IMR-90 (cell line): ENCODE measurements at regions not wholly inside any gene's neighbourhood (a gene's known extent, or its start where the extent isn't known, plus 50 kb on each side); places are given as distances from the start of the nearest gene placed in this dataset.

Experiments
- ATAC-seq: fragments of 200-7000 bp; cut with Tn5 transposase; 2 replicates; pipeline ENCODE4 v1.9.1; 2020; ENCODE audit warnings: low read depth, mild to moderate bottlenecking, moderate library complexity
- BruUV-seq: library from RNA; stranded (reverse); fragments of 400-500 nt; replicated peaks from 2 replicates; lab custom pipeline; 2021; lab: Mats Ljungman, UMichigan
- CTCF ChIA-PET: fragments of 300-600 bp; formaldehyde crosslinking; extraction: SDS; loops from one replicate; lab custom pipeline; 2021; ENCODE audit warnings: antibody characterized with exemption; lab: Yijun Ruan, JAX
- POLR2A ChIA-PET: fragments of 300-600 bp; sonication (Branson Sonifier 250); formaldehyde crosslinking; loops from one replicate; lab custom pipeline; 2022; ENCODE audit warnings: antibody characterized with exemption; ENCODE audit not compliant: unreplicated experiment; lab: Charles Lee
- DNase-seq: peaks from one replicate; pipeline ENCODE4 v3.0.0; 2013
- H2AFZ ChIP-seq: replicated peaks from 2 replicates; pipeline ENCODE3; 2013; ENCODE audit warnings: low read length, mild to moderate bottlenecking; ENCODE audit not compliant: poor library complexity
- H2AK5ac ChIP-seq: 2 replicates; pipeline ENCODE4 v1.6.1; 2013; ENCODE audit warnings: low read depth, low read length, inconsistent platforms
- H2AK9ac ChIP-seq: replicated peaks from 2 replicates; pipeline ENCODE3; 2013; ENCODE audit warnings: mild to moderate bottlenecking, low read depth, low read length, moderate library complexity; ENCODE audit not compliant: poor library complexity
- H2BK120ac ChIP-seq: 2 replicates; pipeline ENCODE4 v1.6.1; 2013; ENCODE audit warnings: low read depth, low read length, inconsistent platforms
- H2BK15ac ChIP-seq: 3 replicates; pipeline ENCODE4 v1.6.1; 2013; ENCODE audit warnings: low read depth, low read length, inconsistent platforms
- H2BK20ac ChIP-seq: 2 replicates; pipeline ENCODE4 v1.6.1; 2013; ENCODE audit warnings: low read depth, mild to moderate bottlenecking, inconsistent platforms, low read length, moderate library complexity
- H2BK5ac ChIP-seq: 2 replicates; pipeline ENCODE4 v1.6.1; 2013; ENCODE audit warnings: mild to moderate bottlenecking, low read depth, low read length, inconsistent platforms; ENCODE audit not compliant: poor library complexity, severe bottlenecking
- H3K14ac ChIP-seq: replicated peaks from 2 replicates; pipeline ENCODE4 v1.6.1; 2013; ENCODE audit warnings: low read depth, low read length, inconsistent platforms
- H3K18ac ChIP-seq: 2 replicates; pipeline ENCODE4 v1.6.1; 2013; ENCODE audit warnings: low read depth, low read length, control low read depth
- H3K23ac ChIP-seq: 2 replicates; pipeline ENCODE4 v1.6.1; 2013; ENCODE audit warnings: low read depth, low read length, inconsistent platforms
- H3K27ac ChIP-seq: 2 replicates; pipeline ENCODE4 v1.5.1; 2013; ENCODE audit warnings: mild to moderate bottlenecking, control low read depth, low read length; ENCODE audit not compliant: insufficient read depth
- H3K27me3 ChIP-seq: 2 replicates; pipeline ENCODE4 v1.6.1; 2013; ENCODE audit warnings: low read length; ENCODE audit not compliant: control insufficient read depth, insufficient read depth
- H3K36me3 ChIP-seq: 2 replicates; pipeline ENCODE4 v1.6.1; 2013; ENCODE audit warnings: low read length, mixed read lengths; ENCODE audit not compliant: control insufficient read depth, insufficient read depth
- H3K4ac ChIP-seq: 2 replicates; pipeline ENCODE4 v1.6.1; 2013; ENCODE audit warnings: low read depth, low read length, inconsistent platforms
- H3K4me1 ChIP-seq: 2 replicates; pipeline ENCODE4 v1.6.1; 2013; ENCODE audit warnings: low read length, mixed read lengths; ENCODE audit not compliant: control insufficient read depth, insufficient read depth
- H3K4me2 ChIP-seq: 2 replicates; pipeline ENCODE4 v1.6.1; 2013; ENCODE audit warnings: low read depth, mild to moderate bottlenecking, control low read depth, low read length, moderate library complexity
- H3K4me3 ChIP-seq: 2 replicates; pipeline ENCODE4 v1.5.1; 2013; ENCODE audit warnings: low read depth, mild to moderate bottlenecking, control low read depth, low read length, moderate library complexity; ENCODE audit not compliant: insufficient read depth
- H3K56ac ChIP-seq: 2 replicates; pipeline ENCODE4 v1.6.1; 2013; ENCODE audit warnings: low read length, inconsistent platforms; ENCODE audit not compliant: insufficient read depth; ENCODE audit errors: extremely low read depth
- H3K79me1 ChIP-seq, 2 experiments: 2 replicates each; pipeline ENCODE4 v1.6.1; 2013; ENCODE audit warnings: low read length in 2 of 2, inconsistent platforms in 1 of 2, low read depth in 1 of 2
- H3K9ac ChIP-seq: 2 replicates; pipeline ENCODE4 v1.6.1; 2013; ENCODE audit warnings: low read depth, low read length, control low read depth
- H3K9me1 ChIP-seq: 2 replicates; pipeline ENCODE4 v1.6.1; 2013; ENCODE audit warnings: low read length, inconsistent platforms; ENCODE audit not compliant: insufficient read depth
- H3K9me3 ChIP-seq: 2 replicates; pipeline ENCODE4 v1.6.1; 2013; ENCODE audit warnings: low read length; ENCODE audit not compliant: control insufficient read depth, insufficient read depth
- H4K20me1 ChIP-seq: 2 replicates; pipeline ENCODE4 v1.6.1; 2013; ENCODE audit warnings: low read length, inconsistent platforms; ENCODE audit not compliant: insufficient read depth
- H4K5ac ChIP-seq: 2 replicates; pipeline ENCODE4 v1.6.1; 2013; ENCODE audit warnings: mild to moderate bottlenecking, low read depth, low read length, control low read depth
- H4K8ac ChIP-seq, 2 experiments: 2 replicates each; pipeline ENCODE4 v1.6.1; 2013; ENCODE audit warnings: low read depth in 2 of 2, low read length in 2 of 2, control low read depth in 1 of 2, inconsistent platforms in 1 of 2
- H4K91ac ChIP-seq: 2 replicates; pipeline ENCODE4 v1.6.1; 2013; ENCODE audit warnings: low read depth, low read length, inconsistent platforms; ENCODE audit not compliant: insufficient read depth
- CTCF ChIP-seq: conservative IDR thresholded peaks from 2 replicates; pipeline ENCODE4 v1.5.1; 2012; ENCODE audit warnings: mild to moderate bottlenecking, low read depth, low read length, improper control_type of control experiment
- ELK1 ChIP-seq: fragments of 150-350 bp; IDR thresholded peaks from 2 replicates; pipeline ENCODE4 v1.6.1; 2016; ENCODE audit warnings: low read depth, mild to moderate bottlenecking, low read length, moderate library complexity, borderline replicate concordance
- MXI1 ChIP-seq: IDR thresholded peaks from 2 replicates; pipeline ENCODE4 v1.6.1; 2012; ENCODE audit warnings: low read depth, mild to moderate bottlenecking, low read length, moderate library complexity, borderline replicate concordance
- NFE2L2 ChIP-seq: fragments of 150-350 bp; IDR thresholded peaks from 2 replicates; pipeline ENCODE4 v1.6.1; 2016; ENCODE audit warnings: low read depth, mild to moderate bottlenecking, low read length
- USF2 ChIP-seq: fragments of 150-350 bp; IDR thresholded peaks from 2 replicates; pipeline ENCODE4 v1.6.1; 2017; ENCODE audit warnings: mild to moderate bottlenecking, antibody characterized with exemption, low read length, low read depth
- dilution Hi-C: fragments of 300-500 bp; cut with HindIII; formaldehyde crosslinking; loops from one replicate; pipeline ENCODE4 v1.14.3; 2018; ENCODE audit warnings: low sequenced_read_pairs; ENCODE audit not compliant: unreplicated experiment
- in situ Hi-C: fragments of 300-500 bp; cut with MboI; formaldehyde crosslinking; loops from 3 replicates; pipeline ENCODE4 v1.14.3; 2019; ENCODE audit warnings: low sequenced_read_pairs, inconsistent platforms, mixed read lengths
- intact Hi-C: fragments of 100-400 bp; cut with micrococcal nuclease; formaldehyde crosslinking; loops from 2 replicates; pipeline ENCODE4 v1.10.0; 2022

- H4K8ac ChIP-seq, result peak overlapping the region in 1 of 2 experiments; percentile 62; a peak in 1 of 4 replicates
- H3K4me3 ChIP-seq, result no peak overlapping the region
- ChIA-PET POLR2A (no interaction called here), CTCF (no interaction called here)
- no peaks in the 10 kb centered on the region for H3K27me3 ChIP-seq
- no peaks in the 10 kb centered on the region for H3K9me3 ChIP-seq
- DNase-seq (peak; percentile 45), ATAC-seq (peak; percentile 60)
- H3K9me1 ChIP-seq, result no peaks in the 10 kb centered on the region; the same call in 1 of the 2 replicates
- H2BK5ac ChIP-seq, result peak overlapping the region; percentile 17
- intact Hi-C loops (no loop called here), in situ Hi-C loops (no loop called here), dilution Hi-C loops (no loop called here)
- no peak overlapping the region for H3K4me2 ChIP-seq
- H2AFZ ChIP-seq, result no peak overlapping the region
- H4K20me1 ChIP-seq, result no peaks in the 10 kb centered on the region
- no peak overlapping the region for H2BK20ac ChIP-seq
- peak overlapping the region; percentile 44; the same call in 1 of the 2 replicates for H3K18ac ChIP-seq
- BruUV-seq, result no TSS peak
- H2BK120ac ChIP-seq, result peak overlapping the region; percentile 21; the same call in 1 of the 2 replicates
- peak overlapping the region; percentile 24; the same call in 1 of the 2 replicates for H3K4ac ChIP-seq
- H3K79me1 ChIP-seq, result no peaks in the 10 kb centered on the region
- peaks cover 4% of the 10 kb centered on the region; the same call in 1 of the 2 replicates for H3K4me1 ChIP-seq
- H3K9ac ChIP-seq, result no peak overlapping the region
- no peak overlapping the region for H3K23ac ChIP-seq
- H3K27ac ChIP-seq, result no peak overlapping the region
- H4K5ac ChIP-seq, result no peak overlapping the region
- H4K91ac ChIP-seq, result peak overlapping the region; percentile 29; the same call in 1 of the 2 replicates
- H2BK15ac ChIP-seq, result no peak overlapping the region
- H3K36me3 ChIP-seq, result no peaks in the 10 kb centered on the region
- no peak overlapping the region for H2AK9ac ChIP-seq
- TF ChIP-seq NFE2L2 (no peak), USF2 (no peak), CTCF (no peak), ELK1 (no peak), MXI1 (no peak)
- peak overlapping the region; percentile 25; the same call in 1 of the 2 replicates for H3K14ac ChIP-seq
- no peak overlapping the region for H3K56ac ChIP-seq
- H2AK5ac ChIP-seq, result no peak overlapping the region
These were observed 553.6 kb upstream of the ATP2B1 start for GRCh38 chr12:90262251-90262650.
